Caco-2 (cell line): ENCODE measurements at regions not wholly inside any gene's neighbourhood (a gene's known extent, or its start where the extent isn't known, plus 50 kb on each side); places are given as distances from the start of the nearest gene placed in this dataset.

ENCODE experiments used
- BruUV-seq: library from RNA; stranded (reverse); fragments of 400-500 nt; replicated peaks from 2 replicates; lab custom pipeline; 2021; lab: Mats Ljungman, UMichigan
- CTCF ChIA-PET: fragments of 300-600 bp; sonication (Branson Sonifier 250); formaldehyde crosslinking; loops from one replicate; lab custom pipeline; 2022; ENCODE audit warnings: antibody characterized with exemption; lab: Charles Lee
- POLR2A ChIA-PET: fragments of 300-600 bp; sonication (Branson Sonifier 250); formaldehyde crosslinking; loops from one replicate; lab custom pipeline; 2022; ENCODE audit warnings: antibody characterized with exemption; lab: Charles Lee
- DNase-seq, 2 experiments: peaks; one replicate each; pipeline versions ENCODE4 v3.0.0 to v3.0.0-alpha.2; 2020 to 2022
- H3K27me3 ChIP-seq: replicated peaks from 2 replicates; pipeline ENCODE4 v1.6.0; 2011; ENCODE audit warnings: low read length; ENCODE audit not compliant: control insufficient read depth, insufficient read depth
- H3K36me3 ChIP-seq: 2 replicates; pipeline ENCODE4 v1.5.1; 2011; ENCODE audit warnings: low read length; ENCODE audit not compliant: control insufficient read depth, insufficient read depth
- H3K4me1 ChIP-seq: fragments of 250-450 bp; sonication (Bioruptor Pico); 2 replicates; pipeline ENCODE4 v1.5.1; 2020; ENCODE audit warnings: mild to moderate bottlenecking
- H3K4me3 ChIP-seq: 2 replicates; pipeline ENCODE4 v1.5.1; 2011; ENCODE audit warnings: low read depth, mild to moderate bottlenecking, control low read depth, low read length
- H3K9me3 ChIP-seq: fragments of 250-450 bp; sonication (Bioruptor Pico); 2 replicates; pipeline ENCODE4 v1.5.1; 2020; ENCODE audit warnings: mild to moderate bottlenecking, moderate library complexity
- H3K27ac Mint-ChIP-seq: one replicate; pipeline ENCODE4 v1.8.0; 2022; ENCODE audit warnings: mixed read lengths; ENCODE audit not compliant: unreplicated experiment
- H3K27me3 Mint-ChIP-seq: one replicate; pipeline ENCODE4 v1.8.0; 2022; ENCODE audit warnings: mixed read lengths; ENCODE audit not compliant: insufficient read depth, unreplicated experiment
- H3K36me3 Mint-ChIP-seq: one replicate; pipeline ENCODE4 v1.8.0; 2022; ENCODE audit warnings: mild to moderate bottlenecking, mixed read lengths; ENCODE audit not compliant: insufficient read depth, unreplicated experiment
- H3K4me1 Mint-ChIP-seq: one replicate; pipeline ENCODE4 v1.8.0; 2022; ENCODE audit warnings: low read depth, mixed read lengths; ENCODE audit not compliant: unreplicated experiment
- H3K4me3 Mint-ChIP-seq: one replicate; pipeline ENCODE4 v1.8.0; 2022; ENCODE audit warnings: mild to moderate bottlenecking, moderate library complexity, mixed read lengths; ENCODE audit not compliant: unreplicated experiment
- H3K9me3 Mint-ChIP-seq: one replicate; pipeline ENCODE4 v1.8.0; 2022; ENCODE audit warnings: mixed read lengths; ENCODE audit not compliant: unreplicated experiment
- CTCF ChIP-seq, 2 experiments: fragments of 200-600 bp in 1 of 2; IDR thresholded peaks; 1 replicate in 1 of 2; 2 replicates in 1 of 2; pipeline versions ENCODE4 v1.5.1 to v1.8.0; 2011 to 2022; ENCODE audit warnings: antibody characterized with exemption in 1 of 2, control low read depth in 1 of 2, inconsistent platforms in 1 of 2, low read depth in 1 of 2, low read length in 1 of 2, mild to moderate bottlenecking in 1 of 2, moderate library complexity in 1 of 2; ENCODE audit not compliant: insufficient read depth in 1 of 2, severe bottlenecking in 1 of 2, unreplicated experiment in 1 of 2
- intact Hi-C: fragments of 100-400 bp; cut with micrococcal nuclease; formaldehyde crosslinking; loops from one replicate; pipeline ENCODE4 v1.10.0; 2022; ENCODE audit not compliant: unreplicated experiment

- intact Hi-C loops = no loop called here
- Mint-ChIP-seq H3K36me3 (no peaks in the 10 kb centered on the region), H3K4me3 (no peak overlapping the region), H3K27ac (no peak overlapping the region), H3K4me1 (no peaks in the 10 kb centered on the region), H3K27me3 (no peaks in the 10 kb centered on the region), H3K9me3 (no peaks in the 10 kb centered on the region)
- no peaks in the 10 kb centered on the region for H3K9me3 ChIP-seq
- no peaks in the 10 kb centered on the region for H3K4me1 ChIP-seq
- POLR2A ChIA-PET = no interaction called here
- TF ChIP-seq CTCF (IDR thresholded peaks at IDR 0.05; ENCODE audit: insufficient read depth in 1 of 2, low read depth in 1 of 2, low read length in 1 of 2, severe bottlenecking in 1 of 2, unreplicated experiment in 1 of 2) = no peak
- no TSS peak for BruUV-seq
- H3K4me3 ChIP-seq = no peak overlapping the region
- CTCF ChIA-PET = no interaction called here
- DNase-seq = no peak
- no peaks in the 10 kb centered on the region for H3K36me3 ChIP-seq
- no peaks in the 10 kb centered on the region for H3K27me3 ChIP-seq
Observed at GRCh38 chr3:176927280-176927679, 270.0 kb downstream of the TBL1XR1 start.

GRCh38 chr3:176926688-176927087 is 270.6 kb downstream of the TBL1XR1 start:
- intact Hi-C loops = no loop called here
- H3K4me3 Mint-ChIP-seq = no peak overlapping the region
- no peak overlapping the region for H3K27ac Mint-ChIP-seq
- Histone ChIP-seq H3K27me3 (no peaks in the 10 kb centered on the region), H3K4me1 (no peaks in the 10 kb centered on the region), H3K36me3 (no peaks in the 10 kb centered on the region), H3K9me3 (no peaks in the 10 kb centered on the region), H3K4me3 (no peak overlapping the region)
- no peaks in the 10 kb centered on the region for H3K4me1 Mint-ChIP-seq
- DNase-seq = no peak
- TF ChIP-seq CTCF (IDR thresholded peaks at IDR 0.05; ENCODE audit: insufficient read depth in 1 of 2, low read depth in 1 of 2, low read length in 1 of 2, severe bottlenecking in 1 of 2, unreplicated experiment in 1 of 2) = no peak
- H3K36me3 Mint-ChIP-seq = no peaks in the 10 kb centered on the region
- H3K27me3 Mint-ChIP-seq = no peaks in the 10 kb centered on the region
- ChIA-PET POLR2A (no interaction called here), CTCF (no interaction called here)
- BruUV-seq = no TSS peak
- H3K9me3 Mint-ChIP-seq = no peaks in the 10 kb centered on the region

- Mint-ChIP-seq H3K9me3 (no peaks in the 10 kb centered on the region), H3K27ac (no peak overlapping the region), H3K27me3 (no peaks in the 10 kb centered on the region), H3K4me3 (no peak overlapping the region), H3K36me3 (no peaks in the 10 kb centered on the region), H3K4me1 (no peaks in the 10 kb centered on the region)
- intact Hi-C loops = no loop called here
- TF ChIP-seq CTCF (IDR thresholded peaks at IDR 0.05; ENCODE audit: insufficient read depth in 1 of 2, low read depth in 1 of 2, low read length in 1 of 2, severe bottlenecking in 1 of 2, unreplicated experiment in 1 of 2) = no peak
- no peak for DNase-seq
- ChIA-PET POLR2A (no interaction called here), CTCF (no interaction called here)
- Histone ChIP-seq H3K4me3 (no peak overlapping the region), H3K36me3 (no peaks in the 10 kb centered on the region), H3K27me3 (no peaks in the 10 kb centered on the region), H3K9me3 (no peaks in the 10 kb centered on the region), H3K4me1 (0 out of 2 replicates have a peak, but pooled peaks cover 2% of the 10 kb centered on the region)
- no TSS peak for BruUV-seq
Observed at GRCh38 chr3:176926034-176926433, 271.2 kb downstream of the TBL1XR1 start.
